Endodermal cell (in vitro differentiated cells): ENCODE measurements at regions not wholly inside any gene's neighbourhood (a gene's known extent, or its start where the extent isn't known, plus 50 kb on each side); places are given as distances from the start of the nearest gene placed in this dataset.
"Not testable (repeated sequence)": the region's sequence is repeated elsewhere in the genome, so short reads cannot be mapped to it uniquely, and the experiment has no call there.

ENCODE experiments used
- DNase-seq: peaks from one replicate; pipeline ENCODE4 v3.0.0-alpha.2; 2017
- H3K27ac ChIP-seq: 2 replicates; pipeline ENCODE4 v1.5.1; 2013; ENCODE audit warnings: mild to moderate bottlenecking, low read depth, low read length, moderate library complexity
- H3K27me3 ChIP-seq: 2 replicates; pipeline ENCODE4 v1.6.1; 2013; ENCODE audit warnings: mild to moderate bottlenecking, low read length, moderate library complexity; ENCODE audit not compliant: insufficient read depth, control insufficient read depth, poor library complexity, severe bottlenecking
- H3K36me3 ChIP-seq: 2 replicates; pipeline ENCODE4 v1.7.0; 2013; ENCODE audit warnings: mild to moderate bottlenecking, low read length, moderate library complexity; ENCODE audit not compliant: control insufficient read depth, insufficient read depth
- H3K4me1 ChIP-seq: one replicate; pipeline ENCODE4 v1.7.0; 2013; ENCODE audit warnings: low read length; ENCODE audit not compliant: control insufficient read depth, insufficient read depth
- H3K4me3 ChIP-seq: 2 replicates; pipeline ENCODE4 v1.5.1; 2013; ENCODE audit warnings: mild to moderate bottlenecking, low read length, moderate library complexity
- H3K9ac ChIP-seq: 2 replicates; pipeline ENCODE4 v1.6.1; 2013; ENCODE audit warnings: mild to moderate bottlenecking, low read length, moderate library complexity; ENCODE audit not compliant: poor library complexity, severe bottlenecking; ENCODE audit errors: extremely low read depth
- H3K9me3 ChIP-seq: 2 replicates; pipeline ENCODE4 v1.6.1; 2013; ENCODE audit warnings: mild to moderate bottlenecking, low read length, moderate library complexity; ENCODE audit not compliant: control insufficient read depth
- H3K27ac Mint-ChIP-seq: 2 replicates; pipeline ENCODE4 v1.8.0; 2020; ENCODE audit warnings: mixed read lengths
- H3K27me3 Mint-ChIP-seq: 2 replicates; pipeline ENCODE4 v1.8.0; 2021; ENCODE audit warnings: mild to moderate bottlenecking, mixed read lengths; ENCODE audit not compliant: insufficient read depth
- H3K36me3 Mint-ChIP-seq: 2 replicates; pipeline ENCODE4 v1.8.0; 2020; ENCODE audit warnings: low read depth, mixed read lengths
- H3K4me1 Mint-ChIP-seq: 2 replicates; pipeline ENCODE4 v1.8.0; 2020; ENCODE audit warnings: mixed read lengths
- H3K4me3 Mint-ChIP-seq: 2 replicates; pipeline ENCODE4 v1.8.0; 2020; ENCODE audit warnings: mild to moderate bottlenecking, moderate library complexity, mixed read lengths
- H3K9me3 Mint-ChIP-seq: 2 replicates; pipeline ENCODE4 v1.8.0; 2020; ENCODE audit warnings: mild to moderate bottlenecking, mixed read lengths
- CTCF ChIP-seq: fragments of 200-600 bp; sonication (generic); conservative IDR thresholded peaks from 2 replicates; pipeline ENCODE4 v1.5.0; 2021; ENCODE audit warnings: antibody characterized with exemption, mild to moderate bottlenecking
- WGBS, 2 experiments: methylation state at CpG; one replicate each; pipeline versions ENCODE4 v1.1.5 to v1.1.7; 2013; ENCODE audit warnings: missing lambda C conversion rate in 2 of 2, mixed read lengths in 1 of 2; ENCODE audit not compliant: insufficient coverage in 1 of 2, insufficient read length in 1 of 2; 5-methylcytosine and 5-hydroxymethylcytosine counted together

GRCh38 chrX:1045680-1046314, 166.7 kb downstream of the CRLF2 start:
- H3K9me3 ChIP-seq, result peaks cover 13% of the 10 kb centered on the region
- no peaks in the 10 kb centered on the region for H3K36me3 Mint-ChIP-seq
- no peaks in the 10 kb centered on the region for H3K27me3 Mint-ChIP-seq
- H3K9ac ChIP-seq, result no peak overlapping the region
- no peaks in the 10 kb centered on the region for H3K36me3 ChIP-seq
- H3K4me3 ChIP-seq, result no peak overlapping the region
- no peak overlapping the region for H3K27ac ChIP-seq
- WGBS, 2 experiments, result 88% methylated on average over 8 to 9 of the region's 9 CpGs
- H3K9me3 Mint-ChIP-seq, result peaks cover 22% of the 10 kb centered on the region
- H3K27me3 ChIP-seq, result no peaks in the 10 kb centered on the region
- no peak overlapping the region for H3K27ac Mint-ChIP-seq
- no peaks in the 10 kb centered on the region for H3K4me1 ChIP-seq
- no peak for TF ChIP-seq CTCF
- H3K4me3 Mint-ChIP-seq, result no peak overlapping the region
- no peaks in the 10 kb centered on the region for H3K4me1 Mint-ChIP-seq
- no peak for DNase-seq

GRCh38 chrX:1041091-1041490, 171.4 kb downstream of the CRLF2 start:
- DNase-seq, result no peak
- WGBS, 2 experiments, result 76 to 84% methylated on average over 4 to 11 of the region's 11 CpGs
- Histone ChIP-seq H3K27me3 (no peaks in the 10 kb centered on the region), H3K9me3 (peaks cover 17% of the 10 kb centered on the region), H3K4me1 (no peaks in the 10 kb centered on the region), H3K4me3 (no peak overlapping the region), H3K36me3 (no peaks in the 10 kb centered on the region), H3K27ac (no peak overlapping the region), H3K9ac (no peak overlapping the region)
- Mint-ChIP-seq H3K36me3 (no peaks in the 10 kb centered on the region), H3K9me3 (peaks cover 33% of the 10 kb centered on the region), H3K27me3 (peaks cover 6% of the 10 kb centered on the region), H3K4me3 (no peak overlapping the region), H3K4me1 (no peaks in the 10 kb centered on the region), H3K27ac (no peak overlapping the region)
- TF ChIP-seq CTCF, result no peak

DNA sequence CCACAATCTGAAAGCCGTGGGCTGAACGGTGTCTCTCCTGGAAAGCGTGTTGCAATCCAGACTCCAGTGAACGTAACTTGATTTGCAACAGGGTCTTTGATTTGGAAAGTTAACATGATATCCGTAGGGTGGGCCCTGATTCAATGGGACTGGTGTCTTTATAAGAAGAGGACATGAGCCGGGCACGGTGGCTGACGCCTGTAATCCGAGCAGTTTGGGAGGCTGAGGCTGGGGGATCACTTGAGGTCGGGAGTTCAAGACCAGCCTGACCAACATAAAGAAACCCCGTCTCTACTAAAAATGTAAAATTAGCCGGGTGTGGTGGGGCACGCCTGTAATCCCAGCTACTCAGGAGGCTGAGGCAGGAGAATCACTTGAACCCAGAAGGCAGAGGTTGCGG, 176.5 kb downstream of the CRLF2 start:
- 92 to 98% methylated on average over 10 to 14 of the region's 14 CpGs for WGBS, 2 experiments
- not testable (repeated sequence) for H3K9me3 ChIP-seq, H3K36me3 ChIP-seq, H3K36me3 Mint-ChIP-seq, H3K4me1 ChIP-seq, H3K4me3 Mint-ChIP-seq, H3K4me1 Mint-ChIP-seq, H3K27me3 Mint-ChIP-seq, H3K4me3 ChIP-seq, H3K27ac ChIP-seq, DNase-seq, H3K27ac Mint-ChIP-seq, H3K9ac ChIP-seq, H3K27me3 ChIP-seq
- H3K9me3 Mint-ChIP-seq, result peaks cover 18% of the 10 kb centered on the region

- H3K27ac Mint-ChIP-seq, result no peak overlapping the region
- no peaks in the 10 kb centered on the region for H3K4me1 ChIP-seq
- H3K27me3 Mint-ChIP-seq, result peaks cover 5% of the 10 kb centered on the region
- no peak overlapping the region for H3K4me3 Mint-ChIP-seq
- H3K9ac ChIP-seq, result no peak overlapping the region
- H3K9me3 Mint-ChIP-seq, result peaks cover 17% of the 10 kb centered on the region
- peaks cover 4% of the 10 kb centered on the region for H3K9me3 ChIP-seq
- no peak overlapping the region for H3K4me3 ChIP-seq
- no peaks in the 10 kb centered on the region for H3K36me3 ChIP-seq
- WGBS, 2 experiments, result 80 to 87% methylated on average over 18 to 19 of the region's 19 CpGs
- no peaks in the 10 kb centered on the region for H3K4me1 Mint-ChIP-seq
- no peak for DNase-seq
- no peak overlapping the region for H3K27ac ChIP-seq
- H3K36me3 Mint-ChIP-seq, result no peaks in the 10 kb centered on the region
- TF ChIP-seq CTCF, result no peak
- no peaks in the 10 kb centered on the region for H3K27me3 ChIP-seq
These were observed 177.2 kb downstream of the CRLF2 start for GRCh38 chrX:1035206-1035605.
